B cell (primary cell): ENCODE measurements at regions not wholly inside any gene's neighbourhood (a gene's known extent, or its start where the extent isn't known, plus 50 kb on each side); places are given as distances from the start of the nearest gene placed in this dataset.

Source experiments
- CTCF ChIP-seq: fragments of 200-600 bp; IDR thresholded peaks from one replicate; pipeline ENCODE4 v1.8.0; 2022; ENCODE audit warnings: antibody characterized with exemption, mild to moderate bottlenecking
- EZH2 ChIP-seq: IDR thresholded peaks from 2 replicates; pipeline ENCODE4 v1.6.1; 2012; ENCODE audit warnings: borderline replicate concordance, low read depth, mild to moderate bottlenecking, moderate library complexity, low read length; ENCODE audit not compliant: insufficient read depth, poor library complexity, severe bottlenecking

DNA sequence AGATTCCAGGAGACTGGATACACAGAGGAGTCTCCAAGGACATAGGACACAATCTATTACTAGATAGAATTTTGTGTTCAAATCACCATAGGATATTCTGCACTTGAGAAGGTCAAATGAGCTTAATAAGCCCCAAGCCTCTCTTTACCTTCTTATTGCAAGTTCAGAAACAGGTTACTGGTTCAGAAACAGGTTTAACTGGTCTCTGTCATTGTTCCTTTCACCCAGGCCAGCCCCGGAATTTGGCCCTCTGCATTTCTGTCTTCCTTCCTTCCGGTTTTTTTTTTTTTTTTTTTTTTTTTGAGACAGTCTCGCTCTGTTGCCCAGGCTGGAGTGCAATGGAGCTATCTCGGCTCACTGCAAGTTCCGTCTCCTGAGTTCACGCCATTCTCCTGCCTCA is 700.2 kb downstream of the EPHA4 start:
- TF ChIP-seq CTCF (no peak), EZH2 (no peak)
